Ascending aorta (tissue), 2 donors: ENCODE measurements at regions not wholly inside any gene's neighbourhood (a gene's known extent, or its start where the extent isn't known, plus 50 kb on each side); places are given as distances from the start of the nearest gene placed in this dataset.

Experiments
- DNase-seq, 2 donors: peaks; one replicate each; pipeline ENCODE4 v3.0.0-alpha.2; 2019; ENCODE audit warnings: low spot score in 2 of 2
- H3K27ac ChIP-seq, 2 donors: fragments of 200-600 bp; sonication (generic); one replicate each; pipeline ENCODE4 v1.5.1; 2016 to 2017; ENCODE audit warnings: mild to moderate bottlenecking in 1 of 2
- H3K27me3 ChIP-seq: fragments of 200-600 bp; sonication (generic); one replicate; pipeline ENCODE4 v1.5.1; 2017
- H3K36me3 ChIP-seq, 2 donors: fragments of 200-600 bp; sonication (generic); one replicate each; pipeline ENCODE4 v1.5.1; 2016
- H3K4me1 ChIP-seq, 2 donors: fragments of 200-600 bp; sonication (generic); one replicate each; pipeline ENCODE4 v1.5.1; 2016 to 2017; ENCODE audit warnings: mild to moderate bottlenecking in 1 of 2
- H3K4me3 ChIP-seq, 2 donors: fragments of 200-600 bp; sonication (generic); one replicate each; pipeline ENCODE4 v1.5.1; 2016 to 2017; ENCODE audit warnings: mild to moderate bottlenecking in 1 of 2
- H3K9me3 ChIP-seq, 2 donors: fragments of 200-600 bp; sonication (generic); one replicate each; pipeline ENCODE4 v1.5.1; 2016
- CTCF ChIP-seq, 3 experiments: fragments of 200-600 bp in 2 of 3; fragments of 450-650 bp in 1 of 3; sonication (generic) in 2 of 3; IDR thresholded peaks; one replicate each; pipeline ENCODE4 v1.5.1; 2016 to 2019; ENCODE audit warnings: antibody characterized with exemption in 3 of 3, mild to moderate bottlenecking in 1 of 3, moderate library complexity in 1 of 3
- intact Hi-C: fragments of 100-400 bp; cut with DNase I; formaldehyde crosslinking; loops from one replicate; pipeline ENCODE4 v1.15.1; 2023

GRCh38 chr4:31325300-31325699, 605.1 kb downstream of the PCDH7 start:
- no peaks in the 10 kb centered on the region for H3K4me1 ChIP-seq
- TF ChIP-seq CTCF (IDR thresholded peaks at IDR 0.05), result no peak
- no peaks in the 10 kb centered on the region for H3K36me3 ChIP-seq
- no peak overlapping the region for H3K4me3 ChIP-seq
- intact Hi-C loops, result no loop called here
- no peak for DNase-seq
- no peaks in the 10 kb centered on the region for H3K9me3 ChIP-seq
- H3K27ac ChIP-seq, result no peak overlapping the region
- no peaks in the 10 kb centered on the region for H3K27me3 ChIP-seq

GRCh38 chr4:31327031-31327430, 606.9 kb downstream of the PCDH7 start:
- H3K27ac ChIP-seq, result no peak overlapping the region
- no peaks in the 10 kb centered on the region for H3K4me1 ChIP-seq
- no peak for TF ChIP-seq CTCF (IDR thresholded peaks at IDR 0.05)
- no peak overlapping the region for H3K4me3 ChIP-seq
- H3K27me3 ChIP-seq, result no peaks in the 10 kb centered on the region
- H3K9me3 ChIP-seq, result no peaks in the 10 kb centered on the region
- intact Hi-C loops, result no loop called here
- no peaks in the 10 kb centered on the region for H3K36me3 ChIP-seq
- no peak for DNase-seq

GRCh38 chr4:31328932-31329331, 608.8 kb downstream of the PCDH7 start:
- DNase-seq, result no peak
- Histone ChIP-seq H3K4me1 (no peaks in the 10 kb centered on the region), H3K4me3 (no peak overlapping the region), H3K27me3 (no peaks in the 10 kb centered on the region), H3K36me3 (no peaks in the 10 kb centered on the region), H3K27ac (no peak overlapping the region), H3K9me3 (no peaks in the 10 kb centered on the region)
- no peak for TF ChIP-seq CTCF (IDR thresholded peaks at IDR 0.05)
- intact Hi-C loops, result no loop called here

- intact Hi-C loops, result no loop called here
- Histone ChIP-seq H3K9me3 (no peaks in the 10 kb centered on the region), H3K4me1 (no peaks in the 10 kb centered on the region), H3K36me3 (no peaks in the 10 kb centered on the region), H3K4me3 (no peak overlapping the region), H3K27ac (no peak overlapping the region), H3K27me3 (no peaks in the 10 kb centered on the region)
- TF ChIP-seq CTCF (IDR thresholded peaks at IDR 0.05), result no peak
- DNase-seq, result no peak
Observed at GRCh38 chr4:31334086-31334910, 614.1 kb downstream of the PCDH7 start.

- Histone ChIP-seq H3K4me3 (no peak overlapping the region), H3K9me3 (peaks cover 1 to 8% of the 10 kb centered on the region in 2 donors), H3K4me1 (no peaks in the 10 kb centered on the region), H3K27ac (no peak overlapping the region), H3K36me3 (no peaks in the 10 kb centered on the region), H3K27me3 (no peaks in the 10 kb centered on the region)
- no peak for TF ChIP-seq CTCF (IDR thresholded peaks at IDR 0.05)
- no peak for DNase-seq
- intact Hi-C loops, result no loop called here
Observed at GRCh38 chr4:31338000-31338399, 617.8 kb downstream of the PCDH7 start.
